Upper lobe of left lung (tissue), 4 donors: ENCODE measurements at regions not wholly inside any gene's neighbourhood (a gene's known extent, or its start where the extent isn't known, plus 50 kb on each side); places are given as distances from the start of the nearest gene placed in this dataset.

ENCODE experiments used
- CTCF ChIP-seq, 6 experiments: fragments of 450-650 bp in 4 of 6; fragments of 200-600 bp in 2 of 6; sonication (generic) in 2 of 6; IDR thresholded peaks; one replicate each; pipeline ENCODE4 v1.5.1; 2016 to 2019; ENCODE audit warnings: antibody characterized with exemption in 6 of 6
- EP300 ChIP-seq, 4 donors: sonication (generic); formaldehyde crosslinking; IDR thresholded peaks; one replicate each; pipeline ENCODE4 v1.5.1; 2017; ENCODE audit warnings: antibody characterized with exemption in 4 of 4, control low read depth in 2 of 4
- POLR2A ChIP-seq, 4 donors: fragments of 450-650 bp; IDR thresholded peaks; one replicate each; pipeline ENCODE4 v1.5.1; 2016 to 2017; ENCODE audit warnings: antibody characterized with exemption in 4 of 4, mild to moderate bottlenecking in 2 of 4
- POLR2AphosphoS5 ChIP-seq, 2 donors: sonication (generic); formaldehyde crosslinking; IDR thresholded peaks; one replicate each; pipeline ENCODE4 v1.5.1; 2017; ENCODE audit warnings: antibody characterized with exemption in 2 of 2

GRCh38 chr12:14280921-14281320, 84.6 kb upstream of the ATF7IP start:
- TF ChIP-seq CTCF (IDR thresholded peaks at IDR 0.05) (no peak), POLR2AphosphoS5 (IDR thresholded peaks at IDR 0.05) (no peak), POLR2A (IDR thresholded peaks at IDR 0.05) (no peak), EP300 (IDR thresholded peaks at IDR 0.05) (no peak)
